HEK293 (cell line): ENCODE measurements at regions not wholly inside any gene's neighbourhood (a gene's known extent, or its start where the extent isn't known, plus 50 kb on each side); places are given as distances from the start of the nearest gene placed in this dataset.

ENCODE experiments used
- CTCF ChIA-PET: fragments of 350-600 bp; formaldehyde crosslinking; extraction: SDS; loops from one replicate; lab custom pipeline; 2021; ENCODE audit warnings: antibody characterized with exemption; lab: Yijun Ruan, JAX
- POLR2A ChIA-PET: fragments of 300-600 bp; formaldehyde crosslinking; extraction: SDS; loops from one replicate; lab custom pipeline; 2020; ENCODE audit warnings: antibody characterized with exemption, inconsistent platforms; lab: Yijun Ruan, JAX
- H3K27ac ChIP-seq: fragments of 200-500 bp; sonication (Bioruptor generic); 2 replicates; pipeline ENCODE4 v1.5.1; 2014; ENCODE audit warnings: low read depth, low read length, control low read depth, inconsistent platforms; ENCODE audit errors: extremely low read depth
- H3K36me3 ChIP-seq, 2 experiments: fragments of 200-500 bp in 1 of 2; sonication (Bioruptor generic) in 1 of 2; 1 replicate in 1 of 2; 2 replicates in 1 of 2; pipeline ENCODE4 v1.5.1; 2014 to 2017; ENCODE audit warnings: inconsistent platforms in 2 of 2, low read length in 2 of 2; ENCODE audit not compliant: control insufficient read depth in 2 of 2, insufficient read depth in 1 of 2
- H3K4me1 ChIP-seq: fragments of 200-500 bp; sonication (Bioruptor generic); 2 replicates; pipeline ENCODE4 v1.5.1; 2014; ENCODE audit warnings: mild to moderate bottlenecking, low read length, inconsistent platforms; ENCODE audit not compliant: control insufficient read depth, insufficient read depth
- H3K4me3 ChIP-seq: 2 replicates; pipeline ENCODE4 v1.5.1; 2011; ENCODE audit warnings: low read depth, mild to moderate bottlenecking, control low read depth, low read length, moderate library complexity
- H3K9me3 ChIP-seq: fragments of 200-500 bp; sonication (Bioruptor generic); 2 replicates; pipeline ENCODE4 v1.5.1; 2014; ENCODE audit warnings: low read depth, low read length, inconsistent platforms; ENCODE audit not compliant: control insufficient read depth, insufficient read depth
- GLIS2 ChIP-seq: fragments of 450-650 bp; formaldehyde crosslinking; IDR thresholded peaks from 2 replicates; pipeline ENCODE4 v1.5.1; 2016; ENCODE audit warnings: missing biosample characterization, missing genetic modification characterization
- HIC1 ChIP-seq: fragments of 450-650 bp; formaldehyde crosslinking; IDR thresholded peaks from 2 replicates; pipeline ENCODE4 v1.5.1; 2016; ENCODE audit warnings: missing biosample characterization, missing genetic modification characterization
- HOXC10 ChIP-seq: sonication (generic); formaldehyde crosslinking; IDR thresholded peaks from 2 replicates; pipeline ENCODE4 v1.8.1; 2023; ENCODE audit warnings: mild to moderate bottlenecking, missing genetic modification reagents
- INSM2 ChIP-seq: fragments of 450-650 bp; formaldehyde crosslinking; IDR thresholded peaks from 2 replicates; pipeline ENCODE4 v1.5.1; 2016; ENCODE audit warnings: missing biosample characterization, missing genetic modification characterization
- KLF8 ChIP-seq: fragments of 450-650 bp; formaldehyde crosslinking; IDR thresholded peaks from 2 replicates; pipeline ENCODE4 v1.5.1; 2016; ENCODE audit warnings: missing biosample characterization, missing genetic modification characterization
- MEIS1 ChIP-seq: sonication (generic); formaldehyde crosslinking; IDR thresholded peaks from 2 replicates; pipeline ENCODE4 v1.8.1; 2022; ENCODE audit warnings: missing genetic modification reagents, mild to moderate bottlenecking, borderline replicate concordance
- OSR2 ChIP-seq: fragments of 450-650 bp; formaldehyde crosslinking; IDR thresholded peaks from 2 replicates; pipeline ENCODE4 v1.5.1; 2016; ENCODE audit warnings: missing biosample characterization, missing genetic modification characterization
- YY1 ChIP-seq: fragments of 450-650 bp; formaldehyde crosslinking; IDR thresholded peaks from 2 replicates; pipeline ENCODE4 v1.5.1; 2018; ENCODE audit warnings: missing biosample characterization, missing genetic modification characterization
- ZBTB7A ChIP-seq: fragments of 450-650 bp; formaldehyde crosslinking; IDR thresholded peaks from 2 replicates; pipeline ENCODE4 v1.5.1; 2016; ENCODE audit warnings: low read depth, missing biosample characterization, missing genetic modification characterization
- ZIC2 ChIP-seq: fragments of 450-650 bp; formaldehyde crosslinking; IDR thresholded peaks from 2 replicates; pipeline ENCODE4 v1.5.1; 2016; ENCODE audit warnings: missing biosample characterization, missing genetic modification characterization
- ZNF114 ChIP-seq: fragments of 450-650 bp; formaldehyde crosslinking; IDR thresholded peaks from 2 replicates; pipeline ENCODE4 v1.5.0; 2017; ENCODE audit warnings: missing biosample characterization, missing genetic modification characterization
- ZNF140 ChIP-seq: fragments of 450-650 bp; formaldehyde crosslinking; IDR thresholded peaks from 2 replicates; pipeline ENCODE4 v1.5.1; 2016; ENCODE audit warnings: missing biosample characterization, missing genetic modification characterization
- ZNF155 ChIP-seq: fragments of 450-650 bp; formaldehyde crosslinking; IDR thresholded peaks from 2 replicates; pipeline ENCODE4 v1.5.1; 2016; ENCODE audit warnings: missing biosample characterization, missing genetic modification characterization
- ZNF157 ChIP-seq: fragments of 450-650 bp; formaldehyde crosslinking; IDR thresholded peaks from 2 replicates; pipeline ENCODE4 v1.5.1; 2016; ENCODE audit warnings: missing biosample characterization, missing genetic modification characterization
- ZNF175 ChIP-seq: fragments of 450-650 bp; formaldehyde crosslinking; IDR thresholded peaks from 2 replicates; pipeline ENCODE4 v1.5.1; 2016; ENCODE audit warnings: missing biosample characterization, missing genetic modification characterization
- ZNF391 ChIP-seq: fragments of 450-650 bp; formaldehyde crosslinking; IDR thresholded peaks from 2 replicates; pipeline ENCODE4 v1.5.1; 2016; ENCODE audit warnings: low read depth, missing biosample characterization, missing genetic modification characterization, borderline replicate concordance
- ZNF510 ChIP-seq: fragments of 450-650 bp; formaldehyde crosslinking; IDR thresholded peaks from 2 replicates; pipeline ENCODE4 v1.5.1; 2018; ENCODE audit warnings: mild to moderate bottlenecking, missing genetic modification characterization, missing biosample characterization; ENCODE audit not compliant: insufficient replicate concordance
- ZNF521 ChIP-seq: fragments of 450-650 bp; formaldehyde crosslinking; IDR thresholded peaks from 2 replicates; pipeline ENCODE4 v1.5.1; 2017; ENCODE audit warnings: missing biosample characterization, mild to moderate bottlenecking, missing genetic modification characterization
- ZNF549 ChIP-seq: fragments of 450-650 bp; IDR thresholded peaks from 2 replicates; pipeline ENCODE4 v1.5.1; 2018; ENCODE audit warnings: missing biosample characterization, missing genetic modification characterization, mild to moderate bottlenecking, inconsistent platforms, moderate library complexity
- ZNF571 ChIP-seq: fragments of 450-650 bp; formaldehyde crosslinking; IDR thresholded peaks from 2 replicates; pipeline ENCODE4 v1.5.0; 2017; ENCODE audit warnings: missing biosample characterization, missing genetic modification characterization
- ZNF585B ChIP-seq: fragments of 450-650 bp; formaldehyde crosslinking; IDR thresholded peaks from 2 replicates; pipeline ENCODE4 v1.5.1; 2016; ENCODE audit warnings: missing biosample characterization, missing genetic modification characterization
- ZNF600 ChIP-seq: fragments of 450-650 bp; formaldehyde crosslinking; IDR thresholded peaks from 2 replicates; pipeline ENCODE4 v1.5.1; 2016; ENCODE audit warnings: missing biosample characterization, missing genetic modification characterization
- ZNF626 ChIP-seq: fragments of 450-650 bp; sonication (Bioruptor Pico); formaldehyde crosslinking; IDR thresholded peaks from 2 replicates; pipeline ENCODE4 v1.5.1; 2018; ENCODE audit warnings: missing biosample characterization, missing genetic modification characterization, inconsistent platforms
- ZNF645 ChIP-seq: fragments of 450-650 bp; formaldehyde crosslinking; IDR thresholded peaks from 2 replicates; pipeline ENCODE4; 2016; ENCODE audit warnings: missing biosample characterization, missing genetic modification characterization
- ZNF664 ChIP-seq: fragments of 450-650 bp; formaldehyde crosslinking; IDR thresholded peaks from 2 replicates; pipeline ENCODE4 v1.5.1; 2016; ENCODE audit warnings: missing biosample characterization, missing genetic modification characterization
- ZNF837 ChIP-seq: fragments of 450-650 bp; formaldehyde crosslinking; IDR thresholded peaks from 2 replicates; pipeline ENCODE4 v1.5.1; 2016; ENCODE audit warnings: missing biosample characterization, missing genetic modification characterization
- ZSCAN30 ChIP-seq: fragments of 450-650 bp; IDR thresholded peaks from 2 replicates; pipeline ENCODE4 v1.5.1; 2018; ENCODE audit warnings: missing biosample characterization, mild to moderate bottlenecking, missing genetic modification characterization, moderate library complexity
- TF ChIP-seq, protein P1 (sequence below): fragments of 450-650 bp; formaldehyde crosslinking; IDR thresholded peaks from 2 replicates; pipeline ENCODE4 v1.5.1; 2017; ENCODE audit warnings: missing biosample characterization, missing genetic modification characterization
- TF ChIP-seq, protein P2 (sequence below): fragments of 450-650 bp; formaldehyde crosslinking; IDR thresholded peaks from 2 replicates; pipeline ENCODE4 v1.5.1; 2016; ENCODE audit warnings: missing biosample characterization, missing genetic modification characterization, low read depth

GRCh38 chr6:137804637-137805036 is 62.4 kb upstream of the TNFAIP3 start:
- Histone ChIP-seq H3K36me3 (no peaks in the 10 kb centered on the region), H3K4me3 (no peak overlapping the region), H3K27ac (no peak overlapping the region), H3K4me1 (no peaks in the 10 kb centered on the region), H3K9me3 (no peaks in the 10 kb centered on the region)
- no peak for TF ChIP-seq ZIC2 (tag by site-specific recombination)
- TF ChIP-seq HOXC10 = no peak
- no peak for TF ChIP-seq ZNF549
- TF ChIP-seq KLF8 = no peak
- no peak for TF ChIP-seq ZNF510 (tag by site-specific recombination)
- no peak for TF ChIP-seq ZNF114 (tag by site-specific recombination)
- no peak for TF ChIP-seq ZBTB7A (tag by site-specific recombination)
- TF ChIP-seq ZNF664 (tag by site-specific recombination) = no peak
- no peak for TF ChIP-seq GLIS2 (tag by site-specific recombination)
- TF ChIP-seq MEIS1 (CRISPR knock-in tag) = no peak
- no peak for TF ChIP-seq INSM2 (tag by site-specific recombination)
- TF ChIP-seq HIC1 (tag by site-specific recombination) = no peak
- TF ChIP-seq ZNF521 (tag by site-specific recombination) = no peak
- TF ChIP-seq YY1 (tag by site-specific recombination) = no peak
- TF ChIP-seq ZNF600 (tag by site-specific recombination) = no peak
- TF ChIP-seq, protein P1, sequence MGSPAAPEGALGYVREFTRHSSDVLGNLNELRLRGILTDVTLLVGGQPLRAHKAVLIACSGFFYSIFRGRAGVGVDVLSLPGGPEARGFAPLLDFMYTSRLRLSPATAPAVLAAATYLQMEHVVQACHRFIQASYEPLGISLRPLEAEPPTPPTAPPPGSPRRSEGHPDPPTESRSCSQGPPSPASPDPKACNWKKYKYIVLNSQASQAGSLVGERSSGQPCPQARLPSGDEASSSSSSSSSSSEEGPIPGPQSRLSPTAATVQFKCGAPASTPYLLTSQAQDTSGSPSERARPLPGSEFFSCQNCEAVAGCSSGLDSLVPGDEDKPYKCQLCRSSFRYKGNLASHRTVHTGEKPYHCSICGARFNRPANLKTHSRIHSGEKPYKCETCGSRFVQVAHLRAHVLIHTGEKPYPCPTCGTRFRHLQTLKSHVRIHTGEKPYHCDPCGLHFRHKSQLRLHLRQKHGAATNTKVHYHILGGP (tag by site-specific recombination) = no peak
- TF ChIP-seq OSR2 (tag by site-specific recombination) = no peak
- no peak for TF ChIP-seq ZNF391
- TF ChIP-seq ZNF157 (tag by site-specific recombination) = no peak
- POLR2A ChIA-PET = no interaction called here
- CTCF ChIA-PET = interaction anchor here (0.6 to 1.6 kb wide), 3 partner anchors 63 to 439 kb away, joined by 3 to 5 read pairs (median 4); partner anchors contain the start of gene TNFAIP3

- ChIA-PET POLR2A (no interaction called here), CTCF (interaction anchor here (1.2 to 1.6 kb wide), 2 partner anchors 62 to 99 kb away, joined by 4 to 5 read pairs; partner anchors contain the start of gene TNFAIP3)
- Histone ChIP-seq H3K36me3 (no peaks in the 10 kb centered on the region), H3K4me1 (no peaks in the 10 kb centered on the region), H3K9me3 (no peaks in the 10 kb centered on the region), H3K4me3 (no peak overlapping the region), H3K27ac (no peak overlapping the region)
- TF ChIP-seq ZNF664 (tag by site-specific recombination) (no peak), ZNF175 (tag by site-specific recombination) (no peak), ZNF571 (tag by site-specific recombination) (no peak), ZSCAN30 (tag by site-specific recombination) (no peak), ZNF140 (tag by site-specific recombination) (no peak), ZNF585B (tag by site-specific recombination) (no peak), ZNF549 (no peak), ZNF626 (tag by site-specific recombination) (no peak), ZNF155 (tag by site-specific recombination) (no peak), ZNF837 (tag by site-specific recombination) (no peak), ZNF391 (no peak), KLF8 (no peak), ZNF645 (tag by site-specific recombination) (no peak), ZNF510 (tag by site-specific recombination) (no peak)
- TF ChIP-seq, protein P2, sequence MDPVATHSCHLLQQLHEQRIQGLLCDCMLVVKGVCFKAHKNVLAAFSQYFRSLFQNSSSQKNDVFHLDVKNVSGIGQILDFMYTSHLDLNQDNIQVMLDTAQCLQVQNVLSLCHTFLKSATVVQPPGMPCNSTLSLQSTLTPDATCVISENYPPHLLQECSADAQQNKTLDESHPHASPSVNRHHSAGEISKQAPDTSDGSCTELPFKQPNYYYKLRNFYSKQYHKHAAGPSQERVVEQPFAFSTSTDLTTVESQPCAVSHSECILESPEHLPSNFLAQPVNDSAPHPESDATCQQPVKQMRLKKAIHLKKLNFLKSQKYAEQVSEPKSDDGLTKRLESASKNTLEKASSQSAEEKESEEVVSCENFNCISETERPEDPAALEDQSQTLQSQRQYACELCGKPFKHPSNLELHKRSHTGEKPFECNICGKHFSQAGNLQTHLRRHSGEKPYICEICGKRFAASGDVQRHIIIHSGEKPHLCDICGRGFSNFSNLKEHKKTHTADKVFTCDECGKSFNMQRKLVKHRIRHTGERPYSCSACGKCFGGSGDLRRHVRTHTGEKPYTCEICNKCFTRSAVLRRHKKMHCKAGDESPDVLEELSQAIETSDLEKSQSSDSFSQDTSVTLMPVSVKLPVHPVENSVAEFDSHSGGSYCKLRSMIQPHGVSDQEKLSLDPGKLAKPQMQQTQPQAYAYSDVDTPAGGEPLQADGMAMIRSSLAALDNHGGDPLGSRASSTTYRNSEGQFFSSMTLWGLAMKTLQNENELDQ (tag by site-specific recombination) = no peak
Observed at GRCh38 chr6:137805622-137806021, 61.4 kb upstream of the TNFAIP3 start.
